Endothelial cell (in vitro differentiated cells): ENCODE measurements at regions not wholly inside any gene's neighbourhood (a gene's known extent, or its start where the extent isn't known, plus 50 kb on each side); places are given as distances from the start of the nearest gene placed in this dataset.

Source experiments
- DNase-seq: peaks from one replicate; pipeline ENCODE4 v3.0.0; 2021; ENCODE audit warnings: low spot score
- H3K27ac Mint-ChIP-seq: one replicate; pipeline ENCODE4 v1.8.0; 2021; ENCODE audit warnings: mixed read lengths, inconsistent platforms; ENCODE audit not compliant: unreplicated experiment
- H3K27me3 Mint-ChIP-seq: one replicate; pipeline ENCODE4 v1.8.0; 2021; ENCODE audit warnings: mild to moderate bottlenecking, moderate library complexity, mixed read lengths, inconsistent platforms; ENCODE audit not compliant: unreplicated experiment
- H3K36me3 Mint-ChIP-seq: one replicate; pipeline ENCODE4 v1.8.0; 2021; ENCODE audit warnings: mild to moderate bottlenecking, low read depth, mixed read lengths, inconsistent platforms; ENCODE audit not compliant: unreplicated experiment
- H3K4me1 Mint-ChIP-seq: one replicate; pipeline ENCODE4 v1.8.0; 2021; ENCODE audit warnings: mild to moderate bottlenecking, mixed read lengths, inconsistent platforms; ENCODE audit not compliant: unreplicated experiment
- H3K4me3 Mint-ChIP-seq: one replicate; pipeline ENCODE4 v1.8.0; 2021; ENCODE audit warnings: mild to moderate bottlenecking, mixed read lengths, inconsistent platforms; ENCODE audit not compliant: unreplicated experiment
- H3K9me3 Mint-ChIP-seq: one replicate; pipeline ENCODE4 v1.8.0; 2021; ENCODE audit warnings: mixed read lengths, inconsistent platforms; ENCODE audit not compliant: unreplicated experiment
- CTCF ChIP-seq: fragments of 200-600 bp; sonication (generic); IDR thresholded peaks from one replicate; pipeline ENCODE4 v1.5.0; 2021; ENCODE audit warnings: antibody characterized with exemption; ENCODE audit not compliant: unreplicated experiment

- Mint-ChIP-seq H3K36me3 (no peaks in the 10 kb centered on the region), H3K4me3 (no peak overlapping the region), H3K9me3 (no peaks in the 10 kb centered on the region), H3K27me3 (peaks cover 1% of the 10 kb centered on the region), H3K27ac (no peak overlapping the region), H3K4me1 (peaks cover 7% of the 10 kb centered on the region)
- no peak for DNase-seq
- no peak for TF ChIP-seq CTCF
Measured at GRCh38 chr1:34270181-34270580, 93.5 kb downstream of the C1orf94 start.

DNA sequence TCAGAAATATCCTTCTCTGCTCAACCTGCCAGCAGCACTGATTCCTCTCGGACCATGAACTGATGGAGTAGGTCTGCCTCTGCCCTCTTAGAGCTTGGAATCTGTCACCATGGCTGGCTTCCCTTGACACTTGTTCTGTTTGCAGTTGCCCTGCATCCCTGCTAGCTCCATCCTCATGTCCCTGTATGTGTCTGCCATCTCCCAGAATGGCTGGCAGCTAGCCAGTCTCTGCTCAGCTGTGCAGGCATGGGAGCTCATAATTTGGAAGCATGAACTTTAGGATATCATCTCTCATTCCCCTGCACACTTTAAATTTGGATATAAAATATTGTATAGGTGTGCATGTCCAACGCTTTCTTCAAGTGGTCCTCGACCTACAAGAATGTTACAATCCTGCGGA is 95.4 kb downstream of the C1orf94 start:
- no peak overlapping the region for H3K27ac Mint-ChIP-seq
- no peaks in the 10 kb centered on the region for H3K36me3 Mint-ChIP-seq
- no peak for DNase-seq
- TF ChIP-seq CTCF = no peak
- peaks cover 16% of the 10 kb centered on the region for H3K4me1 Mint-ChIP-seq
- H3K9me3 Mint-ChIP-seq = no peaks in the 10 kb centered on the region
- H3K4me3 Mint-ChIP-seq = no peak overlapping the region
- peaks cover 1% of the 10 kb centered on the region for H3K27me3 Mint-ChIP-seq

DNA sequence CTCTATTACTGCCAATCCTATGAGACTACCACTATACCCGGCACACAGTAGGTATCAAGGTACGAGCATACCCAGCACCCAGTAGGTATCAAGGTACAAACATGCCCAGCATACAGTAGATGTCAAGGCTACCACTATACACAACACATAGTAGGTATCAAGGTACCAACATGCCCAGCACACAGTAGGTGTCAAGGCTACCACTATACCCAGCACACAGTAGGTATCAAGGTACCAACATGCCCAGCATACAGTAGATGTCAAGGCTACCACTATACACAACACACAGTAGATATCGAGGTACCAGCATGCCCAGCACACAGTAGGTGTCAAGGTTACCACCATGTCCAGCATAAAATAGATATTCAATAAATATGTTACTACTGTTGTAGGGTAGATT is 98.4 kb downstream of the C1orf94 start:
- Mint-ChIP-seq H3K27me3 (peaks cover 1% of the 10 kb centered on the region), H3K27ac (no peak overlapping the region), H3K9me3 (no peaks in the 10 kb centered on the region)

DNA sequence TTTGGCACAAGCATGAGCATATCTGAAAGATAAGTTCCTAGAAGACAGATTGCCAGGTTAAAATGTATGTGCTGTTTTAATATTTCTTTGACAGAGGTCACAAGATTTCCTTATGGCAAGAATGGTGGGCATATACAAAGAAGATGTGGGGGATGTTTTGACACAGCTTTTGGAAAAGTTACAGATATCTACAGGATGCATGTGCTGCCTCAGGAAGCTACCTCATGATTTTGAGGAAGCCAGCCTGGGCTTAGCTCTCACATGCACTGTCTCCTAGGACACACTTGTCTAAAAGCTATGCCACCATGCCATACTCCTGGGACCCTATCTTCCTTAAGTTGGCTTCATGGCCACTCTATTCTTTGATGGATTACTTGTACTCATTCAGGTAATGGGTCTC is 99.9 kb downstream of the C1orf94 start:
- Mint-ChIP-seq H3K27me3 (peaks cover 3% of the 10 kb centered on the region), H3K27ac (peak overlapping the region; percentile 78), H3K9me3 (no peaks in the 10 kb centered on the region), H3K4me1 (peaks cover 17% of the 10 kb centered on the region), H3K4me3 (no peak overlapping the region), H3K36me3 (no peaks in the 10 kb centered on the region)
- TF ChIP-seq CTCF = no peak
- peak; percentile 11 for DNase-seq

More for the DNA sequence above, 98.4 kb downstream of the C1orf94 start:
- Mint-ChIP-seq H3K36me3 (no peaks in the 10 kb centered on the region), H3K4me3 (no peak overlapping the region), H3K4me1 (peaks cover 17% of the 10 kb centered on the region)
- no peak for TF ChIP-seq CTCF
- DNase-seq = no peak

- no peak overlapping the region for H3K4me3 Mint-ChIP-seq
- peaks cover 2% of the 10 kb centered on the region for H3K27me3 Mint-ChIP-seq
- no peak for TF ChIP-seq CTCF
- H3K4me1 Mint-ChIP-seq = peaks cover 17% of the 10 kb centered on the region
- no peaks in the 10 kb centered on the region for H3K36me3 Mint-ChIP-seq
- H3K27ac Mint-ChIP-seq = peak overlapping the region; percentile 78
- DNase-seq = no peak
- no peaks in the 10 kb centered on the region for H3K9me3 Mint-ChIP-seq
Measured at GRCh38 chr1:34277150-34277549, 100.4 kb downstream of the C1orf94 start.
